ENCODE measurements at regions not wholly inside any gene's neighbourhood (a gene's known extent, or its start where the extent isn't known, plus 50 kb on each side); places are given as distances from the start of the nearest gene placed in this dataset.

DNA sequence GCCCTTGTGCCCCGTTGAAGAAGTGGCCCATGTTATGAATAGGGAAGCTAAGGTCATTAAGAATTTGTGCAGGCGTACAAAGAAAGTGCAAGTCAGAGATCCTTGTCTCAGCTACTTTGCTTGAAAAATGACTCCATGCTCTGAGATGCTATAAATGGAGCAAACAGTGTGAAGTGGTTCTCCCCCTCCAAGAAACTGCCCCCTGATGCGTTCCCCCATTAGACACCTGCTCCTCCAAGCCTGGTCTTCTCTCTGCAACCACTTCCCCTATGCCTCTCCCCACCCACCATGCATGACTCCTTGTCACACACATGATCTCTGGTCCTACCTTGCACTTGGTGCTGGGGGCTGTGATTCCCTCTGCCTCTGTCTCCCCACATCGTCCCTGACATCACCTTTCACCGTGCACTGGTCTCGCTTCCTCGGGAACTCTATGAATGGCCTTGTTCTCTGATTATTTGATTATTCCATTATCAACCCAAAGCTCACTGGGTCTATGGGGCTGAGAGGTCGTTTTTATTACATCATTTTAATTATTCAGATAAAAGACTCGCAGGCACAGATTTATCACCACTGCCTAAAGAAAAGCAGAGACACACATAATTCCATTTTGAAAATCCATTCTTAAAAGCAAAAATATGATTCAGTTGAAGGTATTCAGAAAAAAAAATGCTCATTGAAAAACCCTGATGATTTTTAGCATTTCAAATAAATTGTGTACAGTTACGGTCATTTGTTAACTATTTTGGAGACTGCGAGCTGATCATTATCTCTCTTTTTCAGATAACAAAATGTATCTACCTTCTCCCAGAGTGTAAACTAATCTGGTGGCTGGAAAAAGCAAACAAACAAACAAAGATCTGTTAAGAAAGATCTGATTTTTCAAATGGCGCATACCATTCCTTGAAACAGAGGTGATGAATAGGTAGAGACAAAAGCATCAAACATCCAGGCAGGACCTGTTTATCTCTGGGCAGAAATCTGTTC is 294.9 kb downstream of the SOX11 start:
- TF ChIP-seq, protein P1, sequence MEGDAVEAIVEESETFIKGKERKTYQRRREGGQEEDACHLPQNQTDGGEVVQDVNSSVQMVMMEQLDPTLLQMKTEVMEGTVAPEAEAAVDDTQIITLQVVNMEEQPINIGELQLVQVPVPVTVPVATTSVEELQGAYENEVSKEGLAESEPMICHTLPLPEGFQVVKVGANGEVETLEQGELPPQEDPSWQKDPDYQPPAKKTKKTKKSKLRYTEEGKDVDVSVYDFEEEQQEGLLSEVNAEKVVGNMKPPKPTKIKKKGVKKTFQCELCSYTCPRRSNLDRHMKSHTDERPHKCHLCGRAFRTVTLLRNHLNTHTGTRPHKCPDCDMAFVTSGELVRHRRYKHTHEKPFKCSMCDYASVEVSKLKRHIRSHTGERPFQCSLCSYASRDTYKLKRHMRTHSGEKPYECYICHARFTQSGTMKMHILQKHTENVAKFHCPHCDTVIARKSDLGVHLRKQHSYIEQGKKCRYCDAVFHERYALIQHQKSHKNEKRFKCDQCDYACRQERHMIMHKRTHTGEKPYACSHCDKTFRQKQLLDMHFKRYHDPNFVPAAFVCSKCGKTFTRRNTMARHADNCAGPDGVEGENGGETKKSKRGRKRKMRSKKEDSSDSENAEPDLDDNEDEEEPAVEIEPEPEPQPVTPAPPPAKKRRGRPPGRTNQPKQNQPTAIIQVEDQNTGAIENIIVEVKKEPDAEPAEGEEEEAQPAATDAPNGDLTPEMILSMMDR (optimal IDR thresholded peaks at IDR 0.05 in 1 of 3, IDR thresholded peaks at IDR 0.05 in 1 of 3, conservative IDR thresholded peaks at IDR 0.05 in 1 of 3; ENCODE audit: extremely low read depth in 1 of 3, insufficient read depth in 2 of 3, low read length in 3 of 3) = no peak
- no peak for TF ChIP-seq EZH2 (IDR thresholded peaks at IDR 0.05; ENCODE audit: low read length)
